ENCODE measurements at regions not wholly inside any gene's neighbourhood (a gene's known extent, or its start where the extent isn't known, plus 50 kb on each side); places are given as distances from the start of the nearest gene placed in this dataset.

DNA sequence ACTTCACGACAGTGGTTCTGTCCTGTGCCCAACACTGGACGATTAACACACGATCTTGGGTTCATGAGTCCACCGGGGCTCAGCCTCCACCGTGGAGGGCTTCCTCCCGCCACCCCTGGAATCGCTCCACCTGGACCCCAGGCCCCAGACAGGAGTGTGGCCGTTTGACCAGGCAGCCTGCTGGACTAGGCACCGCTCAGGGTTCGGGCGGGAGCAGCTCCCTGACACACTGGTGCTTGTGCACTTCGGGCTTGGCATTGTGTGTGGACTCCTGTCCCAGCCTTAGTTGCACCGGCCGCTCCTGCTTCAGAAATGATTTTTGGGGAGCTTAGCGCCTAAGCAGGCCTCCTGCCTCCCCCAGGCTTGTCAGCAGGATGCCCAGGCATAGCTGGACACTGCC, 617.4 kb upstream of the SALL3 start:
- H3K4me3 ChIP-seq (ENCODE audit: low read depth, low read length), result no peak overlapping the region
- DNase-seq (ENCODE audit: low read depth), result no peak
- TF ChIP-seq, protein P1, sequence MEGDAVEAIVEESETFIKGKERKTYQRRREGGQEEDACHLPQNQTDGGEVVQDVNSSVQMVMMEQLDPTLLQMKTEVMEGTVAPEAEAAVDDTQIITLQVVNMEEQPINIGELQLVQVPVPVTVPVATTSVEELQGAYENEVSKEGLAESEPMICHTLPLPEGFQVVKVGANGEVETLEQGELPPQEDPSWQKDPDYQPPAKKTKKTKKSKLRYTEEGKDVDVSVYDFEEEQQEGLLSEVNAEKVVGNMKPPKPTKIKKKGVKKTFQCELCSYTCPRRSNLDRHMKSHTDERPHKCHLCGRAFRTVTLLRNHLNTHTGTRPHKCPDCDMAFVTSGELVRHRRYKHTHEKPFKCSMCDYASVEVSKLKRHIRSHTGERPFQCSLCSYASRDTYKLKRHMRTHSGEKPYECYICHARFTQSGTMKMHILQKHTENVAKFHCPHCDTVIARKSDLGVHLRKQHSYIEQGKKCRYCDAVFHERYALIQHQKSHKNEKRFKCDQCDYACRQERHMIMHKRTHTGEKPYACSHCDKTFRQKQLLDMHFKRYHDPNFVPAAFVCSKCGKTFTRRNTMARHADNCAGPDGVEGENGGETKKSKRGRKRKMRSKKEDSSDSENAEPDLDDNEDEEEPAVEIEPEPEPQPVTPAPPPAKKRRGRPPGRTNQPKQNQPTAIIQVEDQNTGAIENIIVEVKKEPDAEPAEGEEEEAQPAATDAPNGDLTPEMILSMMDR (IDR thresholded peaks at IDR 0.05; ENCODE audit: insufficient read depth, low read length), result no peak

DNA sequence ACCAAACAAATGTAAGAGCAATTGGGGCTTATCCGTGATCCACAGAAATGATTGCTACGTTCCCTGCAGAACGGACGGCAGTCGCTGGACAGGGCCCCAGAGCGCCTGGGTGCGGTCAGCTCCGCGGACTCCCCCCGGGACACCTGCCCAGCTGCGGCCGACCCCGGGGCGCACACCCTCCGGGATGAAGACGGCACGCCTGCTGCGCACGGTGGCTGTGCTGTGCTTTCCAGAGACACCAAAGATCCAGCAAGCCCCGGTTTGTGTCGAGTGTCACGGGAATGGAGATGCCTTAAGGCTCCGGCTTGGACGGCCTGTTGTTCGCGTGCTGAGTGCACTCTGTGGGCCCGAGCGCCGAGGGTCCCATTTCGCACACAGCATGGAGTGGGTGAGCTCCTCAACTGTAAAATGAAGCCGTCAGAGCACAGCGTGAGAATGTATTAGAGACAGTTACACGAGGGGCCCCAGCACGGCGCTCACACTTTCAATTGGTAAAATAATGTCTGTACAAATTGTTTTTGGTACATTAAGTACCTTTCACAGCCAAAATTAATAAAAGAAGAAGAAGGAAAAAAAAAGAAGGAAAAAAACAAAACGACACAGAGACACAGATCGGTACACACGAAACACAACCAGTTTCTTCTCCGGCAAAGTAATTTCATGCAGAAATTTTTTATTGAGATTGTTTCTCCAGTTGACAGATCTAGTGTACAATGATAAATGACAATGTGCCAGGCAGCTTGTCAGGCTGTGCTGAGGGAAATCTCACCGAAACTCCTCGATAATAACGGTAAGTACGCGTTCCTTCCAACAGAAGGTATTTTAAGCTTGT, 615.8 kb upstream of the SALL3 start:
- H3K4me3 ChIP-seq (ENCODE audit: low read depth, low read length), result no peak overlapping the region
- TF ChIP-seq, protein P1 (IDR thresholded peaks at IDR 0.05; ENCODE audit: insufficient read depth, low read length), result no peak
- DNase-seq (ENCODE audit: low read depth), result no peak

DNA sequence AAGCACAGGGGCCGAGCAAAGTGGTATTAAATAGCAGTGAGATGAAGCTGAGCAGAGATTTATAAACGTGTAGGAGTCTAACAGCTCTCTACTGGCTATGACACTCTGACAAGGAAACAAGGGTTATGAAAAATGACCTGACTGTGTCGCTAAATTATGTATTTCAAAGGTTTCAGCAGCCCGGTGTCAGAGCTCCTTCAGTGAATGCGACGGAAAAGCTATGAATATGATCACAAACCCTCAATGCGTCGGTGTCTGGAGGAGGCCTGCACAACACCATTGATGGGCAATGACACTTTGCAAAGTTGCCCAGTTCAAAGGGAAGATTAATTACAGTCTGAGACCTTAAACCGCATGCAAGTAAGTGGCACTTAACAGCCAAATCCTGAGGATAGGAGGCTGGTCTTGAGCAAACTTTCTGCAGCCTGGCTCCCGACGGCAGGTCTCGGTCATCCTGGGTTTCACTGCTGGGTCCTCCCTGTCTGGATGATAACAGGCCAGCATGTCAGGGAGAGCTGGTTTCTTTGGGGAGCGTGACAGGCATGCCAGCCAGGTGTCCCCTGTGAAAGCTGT, 615.1 kb upstream of the SALL3 start:
- TF ChIP-seq, protein P1 (IDR thresholded peaks at IDR 0.05; ENCODE audit: insufficient read depth, low read length), result no peak
- no peak for DNase-seq (ENCODE audit: low read depth)
- no peak overlapping the region for H3K4me3 ChIP-seq (ENCODE audit: low read depth, low read length)

DNA sequence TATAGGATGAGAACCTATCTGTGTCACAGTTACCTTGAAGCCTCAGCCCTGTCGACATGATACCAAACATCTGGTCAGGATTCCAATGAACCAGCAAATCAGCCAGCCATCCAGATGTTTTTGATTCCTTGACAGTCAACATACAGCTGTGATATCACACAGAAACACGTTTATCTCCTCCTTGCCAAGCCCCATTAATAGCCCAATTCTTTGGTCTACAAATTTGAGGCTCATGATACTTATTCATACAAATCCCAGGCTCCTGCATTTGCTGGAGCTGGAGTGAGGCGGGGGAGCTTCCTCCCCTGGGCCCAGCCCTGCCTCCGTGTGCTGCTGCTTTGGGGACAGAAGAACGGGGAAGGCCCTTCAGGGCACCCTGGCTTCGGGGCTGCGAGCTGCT, 611.6 kb upstream of the SALL3 start:
- no peak overlapping the region for H3K4me3 ChIP-seq (ENCODE audit: low read depth, low read length)
- no peak for DNase-seq (ENCODE audit: low read depth)
- TF ChIP-seq, protein P1 (IDR thresholded peaks at IDR 0.05; ENCODE audit: insufficient read depth, low read length), result no peak

DNA sequence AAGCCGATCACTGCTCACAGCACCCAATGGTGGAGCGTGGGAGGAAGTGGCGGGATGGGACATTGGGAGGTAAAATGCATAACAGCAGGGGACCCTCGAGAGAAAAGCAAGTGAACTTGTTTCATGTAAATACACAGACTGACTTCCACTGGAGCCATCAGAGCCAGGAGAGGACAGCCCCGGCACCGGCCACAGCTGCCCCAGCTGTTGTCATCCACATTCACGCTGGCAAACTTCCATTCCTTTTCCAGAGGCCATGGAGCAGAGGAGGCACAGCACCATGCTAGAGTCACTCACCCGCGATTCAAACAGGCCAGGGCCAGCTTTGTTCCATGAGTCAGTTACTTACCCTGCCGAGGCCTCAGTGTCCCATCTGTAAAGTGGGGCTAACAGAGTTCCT, 610.9 kb upstream of the SALL3 start:
- TF ChIP-seq, protein P1 (IDR thresholded peaks at IDR 0.05; ENCODE audit: insufficient read depth, low read length), result no peak
- no peak for DNase-seq (ENCODE audit: low read depth)

DNA sequence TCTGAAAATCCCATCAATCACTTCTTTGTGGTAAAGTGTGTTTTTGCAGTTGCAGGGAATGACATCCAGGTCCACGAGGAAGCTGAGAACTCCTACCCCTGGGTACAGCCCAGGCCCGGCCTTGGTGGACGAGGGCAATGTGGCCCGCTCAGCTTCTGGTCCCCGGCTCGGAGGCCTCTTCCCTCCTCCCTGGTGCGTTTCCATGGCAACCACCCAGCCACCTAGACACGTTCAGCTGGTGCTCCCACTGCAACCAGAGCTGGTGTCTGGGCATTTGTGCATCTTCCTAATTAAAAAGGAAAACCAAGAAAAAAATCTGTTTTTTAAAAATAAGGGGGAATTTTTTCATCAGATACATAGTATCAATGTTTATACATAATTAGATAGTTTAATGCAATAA, 603.6 kb upstream of the SALL3 start:
- TF ChIP-seq, protein P1 (IDR thresholded peaks at IDR 0.05; ENCODE audit: insufficient read depth, low read length), result no peak
- no peak overlapping the region for H3K4me3 ChIP-seq (ENCODE audit: low read depth, low read length)
- DNase-seq (ENCODE audit: low read depth), result no peak

More for the DNA sequence above, 610.9 kb upstream of the SALL3 start:
- H3K4me3 ChIP-seq (ENCODE audit: low read depth, low read length), result no peak overlapping the region

Measured in fibroblast of the aortic adventitia (primary cell).